Right lobe of liver (tissue), 6 donors: ENCODE measurements at regions not wholly inside any gene's neighbourhood (a gene's known extent, or its start where the extent isn't known, plus 50 kb on each side); places are given as distances from the start of the nearest gene placed in this dataset.

Source experiments
- ATAC-seq, 4 donors: fragments of 200-7000 bp; cut with Tn5 transposase; one replicate each; pipeline ENCODE4 v1.9.1; 2020; ENCODE audit warnings: mild to moderate bottlenecking in 4 of 4, moderate library complexity in 4 of 4
- DNase-seq, 3 donors: peaks; one replicate each; pipeline ENCODE4 v3.0.0-alpha.2; 2020
- H3K27ac ChIP-seq, 3 donors: fragments of 200-600 bp; one replicate each; pipeline ENCODE4 v1.8.0; 2022
- H3K27me3 ChIP-seq, 2 donors: fragments of 200-600 bp; one replicate each; pipeline ENCODE4 v1.8.0; 2022
- H3K36me3 ChIP-seq, 4 donors: fragments of 200-600 bp; sonication (generic) in 1 of 4; one replicate each; pipeline versions ENCODE4 v1.5.1 to v1.8.0; 2017 to 2022; ENCODE audit warnings: control low read depth in 1 of 4
- H3K4me1 ChIP-seq, 4 donors: fragments of 200-600 bp; sonication (generic) in 1 of 4; one replicate each; pipeline versions ENCODE4 v1.5.1 to v1.8.0; 2017 to 2022; ENCODE audit warnings: control low read depth in 1 of 4
- H3K4me3 ChIP-seq, 3 donors: fragments of 200-600 bp; one replicate each; pipeline ENCODE4 v1.8.0; 2022
- H3K9me3 ChIP-seq, 4 donors: fragments of 200-600 bp; sonication (generic) in 1 of 4; one replicate each; pipeline versions ENCODE4 v1.5.1 to v1.8.0; 2017 to 2022; ENCODE audit warnings: control low read depth in 1 of 4
- POLR2A ChIP-seq: fragments of 450-650 bp; IDR thresholded peaks from one replicate; pipeline ENCODE4 v1.6.1; 2017; ENCODE audit warnings: antibody characterized with exemption, mild to moderate bottlenecking
- WGBS: methylation state at CpG from one replicate; pipeline ENCODE4 v1.1.6; 2018; ENCODE audit warnings: low coverage, low lambda C conversion rate; ENCODE audit not compliant: insufficient coverage; ENCODE audit errors: missing lambda C conversion rate; 5-methylcytosine and 5-hydroxymethylcytosine counted together
- intact Hi-C, 2 donors: fragments of 100-400 bp; cut with DNase I; formaldehyde crosslinking; loops; one replicate each; pipeline versions ENCODE4 v1.11.2 to v1.14.1; 2022
- TF ChIP-seq, protein P1 (sequence below), 4 donors: fragments of 200-600 bp in 3 of 4; fragments of 450-650 bp in 1 of 4; IDR thresholded peaks; one replicate each; pipeline versions ENCODE4 v1.5.1 to v1.8.0; 2016 to 2022; ENCODE audit warnings: antibody characterized with exemption in 4 of 4, mild to moderate bottlenecking in 2 of 4
- donor health status: DM: no; HTN: yes; CAD: no.
- donor health status: DM: no; HTN: no; CAD: no.
- donor health status: DM: no; HTN: no; CAD: no.
- donor health status: DM: no; HTN: yes; CAD: no.
- donor health status: DM: no; HTN: yes; CAD: no.

- H3K4me1 ChIP-seq, result no peaks in the 10 kb centered on the region
- ATAC-seq, result no peak
- TF ChIP-seq, protein P1, sequence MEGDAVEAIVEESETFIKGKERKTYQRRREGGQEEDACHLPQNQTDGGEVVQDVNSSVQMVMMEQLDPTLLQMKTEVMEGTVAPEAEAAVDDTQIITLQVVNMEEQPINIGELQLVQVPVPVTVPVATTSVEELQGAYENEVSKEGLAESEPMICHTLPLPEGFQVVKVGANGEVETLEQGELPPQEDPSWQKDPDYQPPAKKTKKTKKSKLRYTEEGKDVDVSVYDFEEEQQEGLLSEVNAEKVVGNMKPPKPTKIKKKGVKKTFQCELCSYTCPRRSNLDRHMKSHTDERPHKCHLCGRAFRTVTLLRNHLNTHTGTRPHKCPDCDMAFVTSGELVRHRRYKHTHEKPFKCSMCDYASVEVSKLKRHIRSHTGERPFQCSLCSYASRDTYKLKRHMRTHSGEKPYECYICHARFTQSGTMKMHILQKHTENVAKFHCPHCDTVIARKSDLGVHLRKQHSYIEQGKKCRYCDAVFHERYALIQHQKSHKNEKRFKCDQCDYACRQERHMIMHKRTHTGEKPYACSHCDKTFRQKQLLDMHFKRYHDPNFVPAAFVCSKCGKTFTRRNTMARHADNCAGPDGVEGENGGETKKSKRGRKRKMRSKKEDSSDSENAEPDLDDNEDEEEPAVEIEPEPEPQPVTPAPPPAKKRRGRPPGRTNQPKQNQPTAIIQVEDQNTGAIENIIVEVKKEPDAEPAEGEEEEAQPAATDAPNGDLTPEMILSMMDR (IDR thresholded peaks at IDR 0.05), result no peak
- TF ChIP-seq POLR2A, result no peak
- H3K36me3 ChIP-seq, result no peaks in the 10 kb centered on the region
- H3K27me3 ChIP-seq, result no peaks in the 10 kb centered on the region
- no peak for DNase-seq
- no peaks in the 10 kb centered on the region for H3K9me3 ChIP-seq
- no peak overlapping the region for H3K4me3 ChIP-seq
- no peak overlapping the region for H3K27ac ChIP-seq
- intact Hi-C loops, result no loop called here
These were observed 887.3 kb downstream of the DIAPH3 start for GRCh38 chr13:59276436-59276835.

GRCh38 chr13:59277106-59277505, 886.6 kb downstream of the DIAPH3 start:
- no peaks in the 10 kb centered on the region for H3K36me3 ChIP-seq
- H3K27me3 ChIP-seq, result no peaks in the 10 kb centered on the region
- no peaks in the 10 kb centered on the region for H3K4me1 ChIP-seq
- no peak for ATAC-seq
- no peak for DNase-seq
- TF ChIP-seq, protein P1 (IDR thresholded peaks at IDR 0.05), result no peak
- TF ChIP-seq POLR2A, result no peak
- H3K27ac ChIP-seq, result no peak overlapping the region
- intact Hi-C loops, result no loop called here
- H3K9me3 ChIP-seq, result no peaks in the 10 kb centered on the region
- no peak overlapping the region for H3K4me3 ChIP-seq

- TF ChIP-seq, protein P1 (IDR thresholded peaks at IDR 0.05), result no peak
- no peak for TF ChIP-seq POLR2A
These were observed 884.7 kb downstream of the DIAPH3 start for GRCh38 chr13:59279028-59279427.

DNA sequence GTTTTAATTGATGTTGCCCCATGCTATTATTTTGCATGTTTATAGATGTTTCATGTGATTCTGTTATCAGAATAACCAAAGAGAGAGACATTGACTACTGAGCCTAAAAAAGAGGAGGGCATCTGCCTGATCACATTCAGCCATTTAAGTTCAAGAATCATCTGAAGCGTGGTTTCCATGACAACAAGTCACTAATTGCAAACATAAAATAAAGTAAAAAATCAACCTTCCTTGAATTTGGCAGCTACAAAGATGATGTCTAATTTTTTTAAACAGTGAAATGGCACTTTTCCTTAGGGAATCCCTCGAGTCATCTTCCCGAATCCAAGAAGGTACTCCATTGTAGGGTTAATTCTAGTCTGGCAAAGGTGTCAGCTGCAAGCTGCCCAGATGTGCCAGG, 884.2 kb downstream of the DIAPH3 start:
- Histone ChIP-seq H3K9me3 (no peaks in the 10 kb centered on the region), H3K4me1 (no peaks in the 10 kb centered on the region), H3K4me3 (no peak overlapping the region), H3K27me3 (no peaks in the 10 kb centered on the region), H3K27ac (no peak overlapping the region), H3K36me3 (no peaks in the 10 kb centered on the region)
- WGBS, result 60% methylated on average over 3 of the region's 3 CpGs
- DNase-seq (no peak), ATAC-seq (no peak)
- intact Hi-C loops, result no loop called here
- TF ChIP-seq, protein P1 (IDR thresholded peaks at IDR 0.05), result no peak
- TF ChIP-seq POLR2A, result no peak

More at GRCh38 chr13:59279028-59279427, 884.7 kb downstream of the DIAPH3 start:
- H3K27me3 ChIP-seq, result no peaks in the 10 kb centered on the region
- WGBS, result 35% methylated on average over 2 of the region's 2 CpGs
- H3K27ac ChIP-seq, result no peak overlapping the region
- H3K36me3 ChIP-seq, result no peaks in the 10 kb centered on the region
- no peak overlapping the region for H3K4me3 ChIP-seq
- no peaks in the 10 kb centered on the region for H3K4me1 ChIP-seq
- no peak for DNase-seq
- no peaks in the 10 kb centered on the region for H3K9me3 ChIP-seq
- intact Hi-C loops, result no loop called here
- ATAC-seq, result no peak

- Histone ChIP-seq H3K27me3 (no peaks in the 10 kb centered on the region), H3K36me3 (no peaks in the 10 kb centered on the region), H3K4me1 (no peaks in the 10 kb centered on the region), H3K9me3 (no peaks in the 10 kb centered on the region), H3K27ac (no peak overlapping the region), H3K4me3 (no peak overlapping the region)
- WGBS, result 63% methylated on average over 2 of the region's 2 CpGs
- ATAC-seq (no peak), DNase-seq (no peak)
- TF ChIP-seq, protein P1 (IDR thresholded peaks at IDR 0.05), result no peak
- no peak for TF ChIP-seq POLR2A
- intact Hi-C loops, result no loop called here
These were observed 883.4 kb downstream of the DIAPH3 start for GRCh38 chr13:59280297-59280696.
